Right ventricle myocardium superior (tissue), 1 donor: ENCODE measurements at regions not wholly inside any gene's neighbourhood (a gene's known extent, or its start where the extent isn't known, plus 50 kb on each side); places are given as distances from the start of the nearest gene placed in this dataset.

ENCODE experiments used
- ATAC-seq: fragments of 200-7000 bp; cut with Tn5 transposase; one replicate; pipeline ENCODE4 v1.9.1; 2020; ENCODE audit warnings: mild to moderate bottlenecking; ENCODE audit not compliant: poor library complexity
- DNase-seq: peaks from one replicate; pipeline ENCODE4 v3.0.0-alpha.2; 2020
- intact Hi-C: fragments of 100-400 bp; cut with DNase I; formaldehyde crosslinking; loops from one replicate; pipeline ENCODE4 v1.11.2; 2022
- donor health status: DM: no; HTN: yes; CAD: no; lungs with severe emphysema.

- intact Hi-C loops, result no loop called here
- ATAC-seq (peak; percentile 68), DNase-seq (no peak)
Observed at GRCh38 chr3:107284612-107285011, 92.6 kb upstream of the CCDC54 start.

DNA sequence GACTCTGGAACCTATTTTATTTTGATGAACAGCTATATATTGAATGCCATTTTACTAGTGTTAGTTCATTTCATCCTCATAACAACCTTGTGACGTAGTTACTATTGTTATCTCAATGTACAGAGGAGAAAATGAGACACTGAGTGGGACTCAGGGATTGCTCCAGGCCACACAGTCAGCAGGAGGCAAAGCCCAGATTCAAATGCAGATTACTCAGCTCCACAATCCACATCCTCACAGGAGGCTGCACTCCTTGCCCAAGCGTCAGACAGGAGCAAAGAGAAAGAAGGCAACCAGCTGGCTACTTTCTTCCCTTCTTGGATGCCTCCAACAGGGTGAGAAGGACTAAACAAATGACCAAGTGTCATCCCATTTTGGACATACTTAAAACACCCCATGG lies 92.0 kb upstream of the CCDC54 start:
- ATAC-seq, result no peak
- DNase-seq, result no peak
- intact Hi-C loops, result no loop called here

DNA sequence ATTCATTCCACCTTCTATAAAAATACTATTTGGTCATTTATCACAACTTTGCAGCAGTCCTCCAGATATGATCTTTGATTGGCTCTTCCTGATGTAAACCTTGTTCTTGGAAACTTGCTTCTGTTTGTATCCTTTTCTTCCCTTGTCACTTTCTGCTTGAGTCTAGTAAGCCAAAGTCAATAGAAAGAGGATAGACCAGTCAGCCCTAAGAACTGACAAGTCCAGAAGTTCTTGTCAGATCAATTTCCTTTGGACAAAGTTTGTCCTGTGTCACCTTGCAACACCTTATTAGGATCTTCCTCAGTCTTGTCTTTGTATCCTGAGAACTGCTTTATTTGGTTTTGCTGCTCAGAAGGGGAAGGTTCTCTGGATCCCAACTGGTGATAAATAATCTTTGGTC lies 87.9 kb upstream of the CCDC54 start:
- ATAC-seq, result no peak
- DNase-seq, result no peak
- intact Hi-C loops, result no loop called here

DNA sequence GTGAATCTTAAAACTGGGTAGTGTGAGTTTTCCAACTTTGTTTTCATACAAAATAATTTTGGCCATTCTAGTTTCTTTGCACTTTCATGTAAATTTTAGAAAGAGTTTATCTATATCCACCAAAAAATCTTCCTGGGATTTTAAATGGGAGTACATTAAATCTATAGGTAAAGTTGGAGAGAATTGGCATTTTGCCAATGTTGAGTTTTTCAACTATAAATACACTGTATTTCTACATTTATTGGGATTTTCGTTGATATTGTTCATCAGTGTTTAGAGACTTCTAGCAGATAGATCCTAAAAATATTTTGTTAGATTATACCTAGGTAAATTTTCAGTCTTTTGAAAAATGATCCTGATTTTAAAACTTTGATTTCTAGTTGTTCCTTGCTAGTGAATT lies 83.1 kb upstream of the CCDC54 start:
- no peak for ATAC-seq
- intact Hi-C loops, result no loop called here

DNA sequence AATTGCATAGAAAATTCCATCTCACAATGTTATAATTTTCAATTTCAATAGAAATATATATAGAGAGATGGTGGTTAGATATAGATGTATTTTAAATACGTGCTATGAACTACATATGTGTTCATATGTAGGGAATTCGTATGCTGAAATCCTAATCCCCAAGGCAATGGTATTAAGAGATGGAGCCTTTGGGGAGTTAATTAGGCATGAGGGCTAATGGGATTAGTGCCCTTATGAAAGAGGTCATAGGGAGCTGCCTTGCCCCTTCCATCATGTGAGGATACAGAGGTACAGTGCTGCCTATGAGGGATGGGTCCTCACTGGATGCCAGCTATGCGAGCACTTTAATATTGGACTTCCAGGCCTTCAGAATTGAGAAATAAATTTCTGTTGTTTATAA lies 79.6 kb upstream of the CCDC54 start:
- ATAC-seq (no peak), DNase-seq (no peak)
- intact Hi-C loops, result no loop called here

More for the DNA sequence above, 83.1 kb upstream of the CCDC54 start:
- DNase-seq, result no peak

- no peak for DNase-seq
- intact Hi-C loops, result no loop called here
- ATAC-seq, result no peak
Observed at GRCh38 chr3:107307205-107307604, 70.0 kb upstream of the CCDC54 start.

GRCh38 chr3:107308716-107309115 lies 68.5 kb upstream of the CCDC54 start:
- DNase-seq (no peak), ATAC-seq (no peak)
- intact Hi-C loops, result no loop called here

- intact Hi-C loops, result no loop called here
- no peak for ATAC-seq
- DNase-seq, result no peak
Observed at GRCh38 chr3:107309312-107309711, 67.9 kb upstream of the CCDC54 start.

DNA sequence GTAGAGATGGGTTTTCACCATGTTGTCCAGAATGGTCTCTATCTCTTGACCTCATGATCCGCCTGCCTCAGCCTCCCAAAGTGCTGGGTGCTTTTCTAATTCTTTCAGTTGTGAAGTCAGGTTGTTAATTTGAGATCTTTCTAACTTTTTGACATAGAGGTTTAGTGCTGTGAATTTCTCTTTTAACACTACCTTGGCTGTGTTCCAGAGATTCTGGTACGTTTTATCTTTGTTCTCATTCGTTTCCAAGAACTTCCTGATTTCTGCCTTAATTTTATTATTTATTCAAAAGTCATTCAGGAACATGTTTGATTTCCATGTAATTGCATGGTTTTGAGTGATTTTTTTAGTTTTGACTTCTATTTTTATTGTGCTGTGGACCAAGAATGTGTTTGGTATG lies 63.5 kb upstream of the CCDC54 start:
- intact Hi-C loops, result no loop called here
- DNase-seq (no peak), ATAC-seq (no peak)

DNA sequence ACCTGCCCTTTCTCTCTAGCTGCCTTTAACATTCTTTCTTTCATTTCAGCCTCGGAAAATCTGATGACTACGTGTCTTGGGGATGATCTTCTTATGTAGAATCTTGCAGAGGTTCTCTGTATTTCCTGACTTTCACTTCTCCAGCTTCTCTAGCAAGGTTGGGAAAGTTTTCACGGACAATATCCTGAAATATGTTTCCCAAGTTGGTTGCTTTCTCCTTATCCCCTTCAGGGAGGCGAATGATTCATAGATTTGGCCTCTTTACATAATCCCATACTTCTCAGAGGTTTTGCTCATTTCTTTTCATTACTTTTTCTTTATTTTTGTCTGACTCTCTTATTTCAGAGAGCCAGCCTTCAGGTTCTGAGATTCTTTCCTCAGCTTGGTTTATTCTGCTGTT lies 62.1 kb upstream of the CCDC54 start:
- intact Hi-C loops, result no loop called here
- DNase-seq (no peak), ATAC-seq (no peak)

GRCh38 chr3:107323723-107324122 lies 53.5 kb upstream of the CCDC54 start:
- no peak for DNase-seq
- intact Hi-C loops, result no loop called here
- no peak for ATAC-seq

DNA sequence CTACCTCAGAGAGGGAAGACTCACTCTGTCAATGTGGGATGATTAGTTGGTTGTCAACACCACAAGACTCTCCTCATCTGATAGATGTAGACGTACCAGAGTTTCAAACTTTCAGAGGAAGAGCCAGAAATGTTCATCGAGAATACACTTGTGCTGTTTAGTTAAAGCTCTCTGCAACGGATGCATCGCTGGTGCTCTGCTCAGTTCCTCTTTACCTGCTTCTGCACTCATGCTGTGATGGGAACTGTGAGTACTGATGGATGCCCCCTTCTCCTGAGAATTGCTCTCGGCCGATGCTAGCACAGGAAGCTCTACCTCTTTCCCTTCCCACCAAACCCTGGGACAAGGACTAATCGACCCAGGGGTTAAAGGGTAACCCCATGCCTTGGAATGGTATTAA lies 51.8 kb upstream of the CCDC54 start:
- no peak for DNase-seq
- intact Hi-C loops, result no loop called here

More for the DNA sequence above, 51.8 kb upstream of the CCDC54 start:
- no peak for ATAC-seq
